Mammary epithelial cell (primary cell): ENCODE measurements at regions not wholly inside any gene's neighbourhood (a gene's known extent, or its start where the extent isn't known, plus 50 kb on each side); places are given as distances from the start of the nearest gene placed in this dataset.

Experiments
- CTCF ChIP-seq, 2 donors: IDR thresholded peaks in 1 of 2; conservative IDR thresholded peaks in 1 of 2; 2 replicates each; pipeline ENCODE4 v1.5.1; 2011 to 2012; ENCODE audit warnings: inconsistent platforms in 2 of 2, low read length in 2 of 2, mild to moderate bottlenecking in 2 of 2, control low read depth in 1 of 2, low read depth in 1 of 2; ENCODE audit not compliant: insufficient read depth in 1 of 2; ENCODE audit errors: extremely low read depth in 1 of 2
- EZH2 ChIP-seq: IDR thresholded peaks from 2 replicates; pipeline ENCODE4 v1.6.1; 2012; ENCODE audit warnings: low read length, inconsistent platforms, borderline replicate concordance

- TF ChIP-seq EZH2 = no peak
- no peak for TF ChIP-seq CTCF (conservative IDR thresholded peaks at IDR 0.05 in 1 of 2, IDR thresholded peaks at IDR 0.05 in 1 of 2; ENCODE audit: extremely low read depth in 1 of 2, insufficient read depth in 1 of 2, low read depth in 1 of 2, low read length in 2 of 2)
Measured at GRCh38 chr21:24045775-24046215, 1561.5 kb downstream of the MRPL39 start.
